Activated CD8-positive, alpha-beta memory T cell treated with anti-CD3 and anti-CD28 coated beads for 1 hour (primary cell): ENCODE measurements at regions not wholly inside any gene's neighbourhood (a gene's known extent, or its start where the extent isn't known, plus 50 kb on each side); places are given as distances from the start of the nearest gene placed in this dataset.
"Not testable (repeated sequence)": the region's sequence is repeated elsewhere in the genome, so short reads cannot be mapped to it uniquely, and the experiment has no call there.

Source experiments
- DNase-seq, 2 donors: peaks; one replicate each; pipeline ENCODE4 v3.0.0-alpha.2; 2020; ENCODE audit warnings: low read depth in 1 of 2; ENCODE audit errors: extremely low read depth in 1 of 2

GRCh38 chr4:12958436-12958835 lies 525.7 kb downstream of the RAB28 start:
- DNase-seq: no peak

- DNase-seq: no peak
These were observed 527.0 kb downstream of the RAB28 start for GRCh38 chr4:12957108-12957507.

- DNase-seq: no peak
These were observed 528.1 kb downstream of the RAB28 start for GRCh38 chr4:12956026-12956425.

DNA sequence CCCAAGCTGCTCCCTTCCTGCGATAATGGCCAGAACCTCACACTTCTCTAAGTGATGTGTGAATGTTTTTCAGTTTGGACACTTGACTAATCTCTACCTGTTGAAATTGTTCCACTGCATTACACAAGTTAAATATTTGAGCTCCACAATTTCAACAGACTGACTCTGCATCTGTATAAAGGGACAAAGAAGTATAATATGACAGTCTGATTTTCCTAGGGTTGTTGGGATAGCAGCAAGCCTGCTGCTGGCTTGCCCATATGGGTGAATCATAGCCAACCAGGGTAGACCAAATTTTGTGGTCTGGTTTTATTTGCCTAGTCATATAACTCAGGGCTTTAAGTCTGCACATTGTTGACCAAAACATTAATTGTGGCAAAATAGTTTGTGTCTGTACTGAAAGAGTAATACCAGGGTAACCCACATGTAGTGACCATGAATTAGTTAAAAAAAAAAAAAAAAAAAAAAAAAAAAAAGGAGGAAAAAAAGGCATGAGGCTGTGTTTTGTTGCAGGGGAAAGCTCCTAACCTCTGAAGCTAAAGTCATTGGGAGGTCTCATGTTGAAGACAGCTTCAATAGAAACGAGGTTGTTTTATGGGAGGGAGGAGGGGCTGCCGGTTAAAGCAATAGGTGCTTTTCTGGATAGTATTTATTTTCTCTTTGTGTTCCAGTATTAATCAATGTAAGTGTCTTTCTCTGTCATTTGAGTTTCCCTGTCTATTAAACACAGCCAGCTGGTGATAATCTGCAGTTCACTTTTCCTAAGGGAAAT lies 534.2 kb downstream of the RAB28 start:
- DNase-seq: no peak

GRCh38 chr4:12943069-12943468 lies 541.1 kb downstream of the RAB28 start:
- no peak for DNase-seq

- no peak for DNase-seq
These were observed 550.3 kb downstream of the RAB28 start for GRCh38 chr4:12933760-12934221.

DNA sequence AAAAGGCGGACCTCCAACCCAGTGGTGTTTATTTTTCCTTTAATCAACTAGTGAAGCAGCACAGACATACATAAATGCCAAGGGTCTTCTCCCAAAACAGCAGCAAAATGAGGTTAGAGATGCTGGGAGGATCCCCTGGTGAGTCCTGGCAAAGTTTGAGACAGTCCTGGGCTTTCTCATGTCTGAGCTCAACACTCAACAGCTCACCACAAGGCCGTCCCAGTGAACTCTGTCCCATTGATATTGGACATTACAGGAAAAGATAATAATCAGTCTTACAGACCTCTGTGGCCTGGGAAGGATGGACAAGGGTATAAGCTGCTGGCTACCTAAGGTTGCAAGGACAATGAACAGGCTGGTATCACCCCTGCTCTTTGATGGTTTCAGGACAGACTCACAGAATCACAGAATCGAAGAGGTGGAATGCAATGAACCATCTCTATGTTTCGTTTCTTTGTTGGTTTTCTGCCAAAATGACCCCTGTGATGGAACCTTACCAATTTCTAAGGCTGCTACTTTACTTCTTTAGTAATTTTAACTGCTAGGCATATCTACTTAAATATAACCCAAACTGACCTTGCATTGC lies 551.8 kb downstream of the RAB28 start:
- DNase-seq: no peak

DNA sequence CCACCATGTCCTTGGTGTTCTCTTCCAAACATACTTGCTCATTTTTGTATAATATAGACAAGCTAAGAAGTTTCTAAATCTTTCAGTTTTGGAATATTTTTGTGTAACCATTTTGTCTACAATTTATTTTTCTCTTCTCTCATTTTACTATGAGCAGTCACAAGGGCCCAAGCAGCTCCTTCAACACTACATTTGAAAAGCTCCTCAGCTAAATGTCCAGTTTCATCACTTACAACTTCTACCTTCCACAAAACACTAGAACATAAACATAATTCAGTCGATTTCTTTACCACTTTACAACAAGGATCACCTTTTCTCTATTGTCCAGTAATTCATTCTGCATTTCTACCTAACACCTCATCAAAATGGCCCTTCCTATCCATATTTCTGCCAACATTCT lies 554.4 kb downstream of the RAB28 start:
- DNase-seq: no peak

- no peak for DNase-seq
These were observed 555.4 kb downstream of the RAB28 start for GRCh38 chr4:12928751-12929150.

DNA sequence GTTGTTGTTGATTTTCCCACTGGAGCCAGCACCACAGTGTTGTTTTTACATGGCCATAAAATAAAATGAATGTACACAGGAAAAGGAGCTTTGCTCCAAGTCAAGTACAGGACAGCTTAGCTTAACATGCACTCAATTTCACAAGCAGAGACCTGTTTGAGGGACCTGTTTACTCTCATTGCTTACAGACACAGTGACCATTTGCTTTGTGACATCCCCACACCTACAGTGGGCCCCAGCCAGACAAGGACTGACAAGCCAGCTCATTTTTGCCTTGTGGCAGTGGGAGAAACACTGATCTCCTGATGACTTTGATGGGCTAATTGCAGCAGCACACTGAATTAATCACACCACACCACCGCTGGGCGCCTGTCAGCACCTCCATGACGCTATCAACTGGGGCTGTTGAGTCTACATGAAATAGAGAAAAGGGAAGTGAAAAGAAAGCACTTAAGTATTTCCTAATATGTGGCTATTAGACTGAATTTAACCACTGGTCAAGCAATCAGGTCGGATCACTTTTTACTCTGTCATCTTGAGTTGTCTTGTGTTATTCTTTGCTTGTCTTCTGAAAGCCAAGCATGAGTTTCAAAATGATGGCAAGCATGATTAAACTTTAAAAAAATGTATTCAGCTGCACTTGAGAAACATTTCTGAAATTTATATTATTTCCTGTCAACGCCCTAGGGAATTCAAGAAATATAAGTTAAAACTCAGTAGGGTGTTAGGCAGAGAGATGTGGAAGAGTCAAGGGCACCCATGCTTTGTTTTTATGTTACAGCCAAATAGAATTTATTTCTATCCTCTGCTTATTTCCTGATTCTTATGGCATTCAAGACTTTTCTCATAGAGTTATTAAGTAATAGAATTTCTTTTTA lies 557.7 kb downstream of the RAB28 start:
- no peak for DNase-seq

DNA sequence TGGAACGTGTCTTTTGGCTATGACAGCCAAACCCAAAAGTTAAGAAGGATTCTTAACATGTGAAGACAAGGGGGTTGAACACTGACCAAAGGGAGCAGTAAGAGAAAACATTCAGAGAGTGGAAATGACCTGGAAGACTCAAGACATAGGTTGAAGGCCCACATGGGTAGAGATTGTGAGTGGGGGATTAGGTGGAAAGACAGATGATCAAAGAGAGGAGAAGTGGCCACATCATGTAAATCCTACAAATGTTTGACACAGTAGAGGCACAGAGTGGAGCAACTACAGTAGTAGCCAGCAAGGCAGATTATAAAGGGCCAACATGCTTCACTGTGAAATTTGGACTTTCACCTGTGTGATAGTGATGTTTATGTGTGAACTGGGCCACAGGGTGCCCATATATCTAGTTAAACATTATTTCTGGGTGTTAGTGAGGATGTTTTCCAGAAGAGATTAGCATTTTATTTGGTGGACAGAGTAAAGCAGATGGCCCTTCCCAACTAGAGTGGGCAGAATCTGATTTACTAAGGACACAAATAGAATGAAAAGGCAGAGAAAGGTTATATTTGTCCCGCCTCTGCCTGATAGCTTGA lies 559.3 kb downstream of the RAB28 start:
- no peak for DNase-seq

- DNase-seq: no peak
These were observed 559.9 kb downstream of the RAB28 start for GRCh38 chr4:12924253-12924652.

GRCh38 chr4:12912896-12913418 lies 571.2 kb downstream of the RAB28 start:
- DNase-seq: no peak

GRCh38 chr4:12911750-12912358 lies 572.3 kb downstream of the RAB28 start:
- no peak for DNase-seq

DNA sequence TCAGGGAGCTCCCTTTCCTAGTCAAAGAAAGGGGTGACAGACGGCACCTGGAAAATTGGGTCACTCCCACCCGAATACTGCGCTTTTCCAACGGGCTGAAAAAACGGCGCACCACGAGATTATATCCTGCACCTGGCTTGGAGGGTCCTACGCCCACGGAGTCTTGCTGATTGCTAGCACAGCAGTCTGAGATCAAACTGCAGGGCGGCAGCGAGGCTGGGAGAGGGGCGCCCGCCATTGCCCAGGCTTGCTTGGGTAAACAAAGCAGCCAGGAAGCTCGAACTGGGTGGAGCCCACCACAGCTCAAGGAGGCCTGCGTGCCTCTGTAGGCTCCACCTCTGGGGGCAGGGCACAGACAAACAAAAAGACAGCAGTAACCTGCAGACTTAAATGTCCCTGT lies 580.5 kb downstream of the RAB28 start:
- not testable (repeated sequence) for DNase-seq

DNA sequence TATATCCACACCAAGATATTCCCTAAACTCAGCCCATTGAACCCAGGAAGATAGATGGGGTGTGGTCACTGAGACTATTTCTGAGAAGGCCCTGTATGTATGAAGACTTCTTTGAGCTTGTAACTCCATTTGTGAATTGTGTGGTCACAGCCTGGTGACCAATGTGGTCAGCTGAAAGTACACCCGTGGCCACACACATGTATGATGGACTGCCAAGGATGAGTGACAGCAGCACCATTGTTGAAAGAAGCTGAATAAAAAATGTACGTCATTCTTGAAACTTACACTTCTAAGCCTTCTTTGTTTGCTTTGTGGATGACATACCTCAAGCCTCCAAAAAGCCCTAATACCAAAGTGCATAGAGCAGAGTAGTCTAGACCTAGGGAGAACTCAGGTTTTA lies 581.4 kb downstream of the RAB28 start:
- no peak for DNase-seq

GRCh38 chr4:12897954-12898353 lies 586.2 kb downstream of the RAB28 start:
- DNase-seq: no peak

DNA sequence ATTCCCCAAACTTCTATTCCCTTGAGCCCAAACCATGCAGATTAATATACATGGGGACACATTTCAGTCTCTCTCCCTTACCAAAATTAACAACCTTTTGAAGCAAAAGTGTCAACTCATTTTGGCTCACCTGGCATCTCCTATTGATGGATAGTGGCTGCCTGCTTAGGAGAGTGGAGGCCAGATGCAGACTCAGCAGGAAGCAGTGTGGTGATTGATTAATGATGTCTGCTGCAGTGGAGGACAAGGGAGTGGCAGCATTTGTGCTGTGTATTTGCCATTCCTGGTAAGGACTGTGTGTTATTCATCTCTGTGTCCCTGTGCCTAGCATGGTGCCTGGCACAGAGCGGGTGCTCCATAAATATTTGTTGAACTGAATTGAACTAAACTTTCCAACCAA lies 590.1 kb downstream of the RAB28 start:
- DNase-seq: no peak

DNA sequence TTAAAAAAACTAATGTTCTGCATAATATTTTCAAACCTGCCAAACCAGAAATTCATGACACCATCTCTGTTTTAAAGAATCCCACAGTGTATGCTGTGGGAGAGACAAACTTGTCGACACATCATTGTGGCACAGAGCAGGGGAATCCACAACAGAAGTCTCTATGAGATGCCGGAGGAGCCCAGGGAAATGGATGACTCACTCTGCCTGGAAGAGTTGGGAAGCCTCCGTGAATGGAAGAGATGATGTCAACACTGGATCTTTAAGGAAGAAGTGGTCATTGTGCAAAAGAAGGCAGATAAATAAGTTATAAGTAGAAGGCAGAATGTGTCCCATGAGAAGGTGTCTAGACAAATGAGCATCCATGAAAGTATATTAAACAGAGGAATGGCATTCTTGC lies 595.1 kb downstream of the RAB28 start:
- DNase-seq: no peak
